ENCODE measurements at regions not wholly inside any gene's neighbourhood (a gene's known extent, or its start where the extent isn't known, plus 50 kb on each side); places are given as distances from the start of the nearest gene placed in this dataset.

DNA sequence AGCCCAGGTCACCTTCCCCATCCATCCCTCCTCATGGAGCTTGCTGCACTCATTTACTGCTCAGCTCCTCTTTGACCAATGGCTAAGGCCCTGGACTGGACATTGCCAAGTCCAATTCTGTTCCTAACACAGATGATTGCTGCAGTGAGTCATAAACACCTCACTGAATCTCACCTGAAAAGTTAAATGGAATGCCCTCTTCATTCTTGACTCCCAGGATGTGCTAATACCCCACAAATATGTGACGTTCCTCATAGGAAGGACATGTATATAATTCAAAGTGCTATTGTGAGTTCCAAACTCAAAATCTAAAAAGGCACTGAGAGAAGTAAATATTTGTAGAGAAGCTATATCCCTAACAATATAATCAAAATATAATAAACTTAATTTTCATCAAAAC lies 73.5 kb upstream of the DLX6 start:
- DNase-seq (ENCODE audit: low read depth, low spot score) (no peak), ATAC-seq (no peak), FAIRE-seq (no peak)
- H3K27ac ChIP-seq (ENCODE audit: control insufficient read depth, insufficient read depth) = no peak overlapping the region
- H3K4me2 ChIP-seq (ENCODE audit: control insufficient read depth, insufficient read depth) = no peak overlapping the region
- no peak overlapping the region for H2AFZ ChIP-seq (ENCODE audit: control insufficient read depth, low read depth, low read length)
- H3K4me1 ChIP-seq (ENCODE audit: control insufficient read depth, insufficient read depth, low read length) = no peaks in the 10 kb centered on the region
- ChIA-PET RAD21 (ENCODE audit: unreplicated experiment) (no interaction called here), CTCF (interaction anchor here (0.6 kb wide), 1 partner anchor 19 kb away, joined by 3 read pairs; no protein-coding TSS in a partner anchor), POLR2A (no interaction called here), SMC1A (ENCODE audit: uncharacterized antibody, unreplicated experiment) (interaction anchor here (0.6 kb wide), 1 partner anchor 88 kb away, joined by 3 read pairs; no protein-coding TSS in a partner anchor)
- no peaks in the 10 kb centered on the region for H3K79me2 ChIP-seq (ENCODE audit: control insufficient read depth, insufficient read depth, low read length)
- in situ Hi-C loops (cut with MboI) = no loop called here
- no peak overlapping the region for H3K4me3 ChIP-seq
- TF ChIP-seq, protein P1, sequence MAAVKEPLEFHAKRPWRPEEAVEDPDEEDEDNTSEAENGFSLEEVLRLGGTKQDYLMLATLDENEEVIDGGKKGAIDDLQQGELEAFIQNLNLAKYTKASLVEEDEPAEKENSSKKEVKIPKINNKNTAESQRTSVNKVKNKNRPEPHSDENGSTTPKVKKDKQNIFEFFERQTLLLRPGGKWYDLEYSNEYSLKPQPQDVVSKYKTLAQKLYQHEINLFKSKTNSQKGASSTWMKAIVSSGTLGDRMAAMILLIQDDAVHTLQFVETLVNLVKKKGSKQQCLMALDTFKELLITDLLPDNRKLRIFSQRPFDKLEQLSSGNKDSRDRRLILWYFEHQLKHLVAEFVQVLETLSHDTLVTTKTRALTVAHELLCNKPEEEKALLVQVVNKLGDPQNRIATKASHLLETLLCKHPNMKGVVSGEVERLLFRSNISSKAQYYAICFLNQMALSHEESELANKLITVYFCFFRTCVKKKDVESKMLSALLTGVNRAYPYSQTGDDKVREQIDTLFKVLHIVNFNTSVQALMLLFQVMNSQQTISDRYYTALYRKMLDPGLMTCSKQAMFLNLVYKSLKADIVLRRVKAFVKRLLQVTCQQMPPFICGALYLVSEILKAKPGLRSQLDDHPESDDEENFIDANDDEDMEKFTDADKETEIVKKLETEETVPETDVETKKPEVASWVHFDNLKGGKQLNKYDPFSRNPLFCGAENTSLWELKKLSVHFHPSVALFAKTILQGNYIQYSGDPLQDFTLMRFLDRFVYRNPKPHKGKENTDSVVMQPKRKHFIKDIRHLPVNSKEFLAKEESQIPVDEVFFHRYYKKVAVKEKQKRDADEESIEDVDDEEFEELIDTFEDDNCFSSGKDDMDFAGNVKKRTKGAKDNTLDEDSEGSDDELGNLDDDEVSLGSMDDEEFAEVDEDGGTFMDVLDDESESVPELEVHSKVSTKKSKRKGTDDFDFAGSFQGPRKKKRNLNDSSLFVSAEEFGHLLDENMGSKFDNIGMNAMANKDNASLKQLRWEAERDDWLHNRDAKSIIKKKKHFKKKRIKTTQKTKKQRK (IDR thresholded peaks at IDR 0.05; ENCODE audit: low read depth, low read length) = no peak
- no peak for TF ChIP-seq IRF4 (IDR thresholded peaks at IDR 0.05; ENCODE audit: low read depth, low read length)
- TF ChIP-seq FOXK2 (IDR thresholded peaks at IDR 0.05) = no peak
- intact Hi-C loops (cut with micrococcal nuclease; ENCODE audit: unreplicated experiment) = no loop called here
- H3K36me3 ChIP-seq (ENCODE audit: control insufficient read depth in 2 of 2, insufficient read depth in 2 of 2, low read length in 1 of 2) = no peaks in the 10 kb centered on the region
- no peak overlapping the region for H3K9ac ChIP-seq (ENCODE audit: control insufficient read depth, insufficient read depth, low read length)
- H3K9me3 ChIP-seq (replicated peaks; ENCODE audit: control insufficient read depth, insufficient read depth, low read length) = no peaks in the 10 kb centered on the region
- WGBS (ENCODE audit: insufficient coverage, insufficient replicate concordance, low lambda C conversion rate, missing lambda C conversion rate) = 55% methylated on average over 1 of the region's 1 CpG
- no TSS peak for BruUV-seq (replicated peaks)
- H4K20me1 ChIP-seq (ENCODE audit: control insufficient read depth, insufficient read depth) = no peaks in the 10 kb centered on the region; the same call in 1 of the 2 replicates
- H3K27me3 ChIP-seq (replicated peaks in 1 of 2; ENCODE audit: control insufficient read depth in 2 of 2, insufficient read depth in 2 of 2, low read length in 1 of 2) = no peaks in the 10 kb centered on the region

DNA sequence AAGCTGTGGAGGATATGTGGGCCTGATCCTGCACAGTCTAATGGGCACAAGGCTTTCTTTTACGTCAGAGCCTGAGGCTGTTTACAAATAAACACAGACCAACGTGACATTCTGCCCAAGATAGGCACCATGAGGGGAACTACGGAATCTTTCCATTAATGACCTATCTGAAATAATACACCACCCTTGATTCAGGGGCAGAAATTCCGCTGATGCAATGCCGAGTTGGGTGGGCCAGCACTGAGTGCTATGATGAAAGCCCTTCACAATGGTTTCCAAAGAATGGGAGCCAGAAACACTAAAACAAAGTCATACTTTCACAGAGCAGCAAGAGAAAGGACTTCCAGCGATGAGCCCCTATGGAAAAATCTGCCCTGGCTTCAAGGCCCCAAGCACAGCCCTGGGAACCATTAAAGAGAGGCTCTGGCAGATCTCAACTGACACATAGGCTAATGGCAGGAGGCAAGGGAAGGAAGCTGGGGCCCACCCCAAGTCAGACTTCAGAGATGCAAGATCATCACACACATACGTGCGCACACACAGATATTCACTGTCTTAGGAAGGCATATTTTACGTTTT lies 72.2 kb upstream of the DLX6 start:
- no TSS peak for BruUV-seq (replicated peaks)
- TF ChIP-seq, protein P2, sequence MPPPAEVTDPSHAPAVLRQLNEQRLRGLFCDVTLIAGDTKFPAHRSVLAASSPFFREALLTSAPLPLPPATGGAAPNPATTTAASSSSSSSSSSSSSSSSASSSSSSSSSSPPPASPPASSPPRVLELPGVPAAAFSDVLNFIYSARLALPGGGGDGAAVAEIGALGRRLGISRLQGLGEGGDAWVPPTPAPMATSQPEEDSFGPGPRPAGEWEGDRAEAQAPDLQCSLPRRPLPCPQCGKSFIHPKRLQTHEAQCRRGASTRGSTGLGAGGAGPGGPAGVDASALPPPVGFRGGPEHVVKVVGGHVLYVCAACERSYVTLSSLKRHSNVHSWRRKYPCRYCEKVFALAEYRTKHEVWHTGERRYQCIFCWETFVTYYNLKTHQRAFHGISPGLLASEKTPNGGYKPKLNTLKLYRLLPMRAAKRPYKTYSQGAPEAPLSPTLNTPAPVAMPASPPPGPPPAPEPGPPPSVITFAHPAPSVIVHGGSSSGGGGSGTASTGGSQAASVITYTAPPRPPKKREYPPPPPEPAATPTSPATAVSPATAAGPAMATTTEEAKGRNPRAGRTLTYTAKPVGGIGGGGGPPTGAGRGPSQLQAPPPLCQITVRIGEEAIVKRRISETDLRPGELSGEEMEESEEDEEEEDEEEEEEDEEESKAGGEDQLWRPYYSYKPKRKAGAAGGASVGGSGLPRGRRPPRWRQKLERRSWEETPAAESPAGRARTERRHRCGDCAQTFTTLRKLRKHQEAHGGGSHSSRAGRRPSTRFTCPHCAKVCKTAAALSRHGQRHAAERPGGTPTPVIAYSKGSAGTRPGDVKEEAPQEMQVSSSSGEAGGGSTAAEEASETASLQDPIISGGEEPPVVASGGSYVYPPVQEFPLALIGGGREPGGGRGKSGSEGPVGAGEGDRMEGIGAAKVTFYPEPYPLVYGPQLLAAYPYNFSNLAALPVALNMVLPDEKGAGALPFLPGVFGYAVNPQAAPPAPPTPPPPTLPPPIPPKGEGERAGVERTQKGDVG (CRISPR knock-in tag; IDR thresholded peaks at IDR 0.05) = no peak
- TF ChIP-seq ASH2L (IDR thresholded peaks at IDR 0.05; ENCODE audit: borderline replicate concordance, low read depth) (no peak), TCF7 (IDR thresholded peaks at IDR 0.05; ENCODE audit: borderline replicate concordance) (no peak), YBX1 (IDR thresholded peaks at IDR 0.05) (no peak)

More for the DNA sequence above, 72.2 kb upstream of the DLX6 start:
- H3K4me1 ChIP-seq (ENCODE audit: control insufficient read depth, insufficient read depth, low read length) = no peaks in the 10 kb centered on the region
- H3K9me3 ChIP-seq (replicated peaks; ENCODE audit: control insufficient read depth, insufficient read depth, low read length) = no peaks in the 10 kb centered on the region
- ChIA-PET RAD21 (ENCODE audit: unreplicated experiment) (no interaction called here), SMC1A (ENCODE audit: uncharacterized antibody, unreplicated experiment) (interaction anchor here (0.6 kb wide), 1 partner anchor 105 kb away, joined by 3 read pairs; no protein-coding TSS in a partner anchor), POLR2A (no interaction called here), CTCF (no interaction called here)
- no peak overlapping the region for H3K4me3 ChIP-seq
- no peaks in the 10 kb centered on the region for H3K36me3 ChIP-seq (ENCODE audit: control insufficient read depth in 2 of 2, insufficient read depth in 2 of 2, low read length in 1 of 2)
- H4K20me1 ChIP-seq (ENCODE audit: control insufficient read depth, insufficient read depth) = no peaks in the 10 kb centered on the region; the same call in 1 of the 2 replicates
- H3K79me2 ChIP-seq (ENCODE audit: control insufficient read depth, insufficient read depth, low read length) = no peaks in the 10 kb centered on the region
- no peak overlapping the region for H3K27ac ChIP-seq (ENCODE audit: control insufficient read depth, insufficient read depth)
- intact Hi-C loops (cut with micrococcal nuclease; ENCODE audit: unreplicated experiment) (no loop called here), in situ Hi-C loops (cut with MboI) (no loop called here)
- ATAC-seq = no peak
- FAIRE-seq = no peak
- H2AFZ ChIP-seq (ENCODE audit: control insufficient read depth, low read depth, low read length) = no peak overlapping the region
- DNase-seq (ENCODE audit: low read depth, low spot score) = no peak
- H3K9ac ChIP-seq (ENCODE audit: control insufficient read depth, insufficient read depth, low read length) = no peak overlapping the region
- H3K4me2 ChIP-seq (ENCODE audit: control insufficient read depth, insufficient read depth) = no peak overlapping the region
- H3K27me3 ChIP-seq (replicated peaks in 1 of 2; ENCODE audit: control insufficient read depth in 2 of 2, insufficient read depth in 2 of 2, low read length in 1 of 2) = no peaks in the 10 kb centered on the region
- 34% methylated on average over 9 of the region's 9 CpGs for WGBS (ENCODE audit: insufficient coverage, insufficient replicate concordance, low lambda C conversion rate, missing lambda C conversion rate)

All from GM12878 (cell line).